Adrenal gland (tissue), 5 donors: ENCODE measurements at regions not wholly inside any gene's neighbourhood (a gene's known extent, or its start where the extent isn't known, plus 50 kb on each side); places are given as distances from the start of the nearest gene placed in this dataset.

ENCODE experiments used
- POLR2A ChIP-seq, 2 donors: fragments of 450-650 bp; IDR thresholded peaks; one replicate each; pipeline ENCODE4 v1.6.1; 2017; ENCODE audit warnings: antibody characterized with exemption in 2 of 2, mild to moderate bottlenecking in 2 of 2, moderate library complexity in 1 of 2
- TF ChIP-seq, protein P1 (sequence below), 6 experiments: fragments of 450-650 bp in 4 of 6; fragments of 200-600 bp in 2 of 6; sonication (generic) in 1 of 6; IDR thresholded peaks; 1 replicate in 5 of 6; 2 replicates in 1 of 6; pipeline versions ENCODE4 v1.5.1 to v1.8.0; 2016 to 2021; ENCODE audit warnings: antibody characterized with exemption in 6 of 6, mild to moderate bottlenecking in 2 of 6, moderate library complexity in 1 of 6
- donor health status: DM: no; HTN: no; CAD: no.

DNA sequence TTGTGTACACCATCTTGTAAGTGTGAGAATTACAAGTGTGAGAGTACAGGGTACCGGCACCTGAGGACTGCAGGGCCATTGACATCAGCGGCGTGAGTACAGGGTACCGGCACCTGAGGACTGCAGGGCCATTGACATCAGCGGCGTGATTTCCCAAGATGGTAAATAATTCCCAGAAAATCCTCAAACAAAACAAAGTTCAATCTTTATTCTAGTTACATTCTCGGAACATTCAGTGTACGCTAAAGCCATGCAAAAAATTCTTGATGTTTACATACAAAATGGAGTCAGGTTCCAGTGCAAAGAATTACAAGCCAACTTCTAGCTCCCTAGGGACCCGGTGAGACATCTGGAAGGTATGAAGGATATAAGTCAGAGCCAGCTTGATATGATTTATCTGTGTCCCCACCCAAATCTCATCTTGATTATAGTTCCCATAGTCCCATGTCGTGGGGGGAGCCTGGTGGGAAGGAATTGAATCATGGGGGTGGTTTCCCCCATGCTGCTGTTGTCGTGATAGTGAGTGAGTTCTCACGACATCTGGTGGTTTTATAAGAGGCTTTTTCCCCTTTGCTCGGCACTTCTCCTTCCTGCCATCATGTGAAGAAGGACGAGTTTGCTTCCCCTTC lies 172.7 kb downstream of the TTLL2 start:
- TF ChIP-seq, protein P1, sequence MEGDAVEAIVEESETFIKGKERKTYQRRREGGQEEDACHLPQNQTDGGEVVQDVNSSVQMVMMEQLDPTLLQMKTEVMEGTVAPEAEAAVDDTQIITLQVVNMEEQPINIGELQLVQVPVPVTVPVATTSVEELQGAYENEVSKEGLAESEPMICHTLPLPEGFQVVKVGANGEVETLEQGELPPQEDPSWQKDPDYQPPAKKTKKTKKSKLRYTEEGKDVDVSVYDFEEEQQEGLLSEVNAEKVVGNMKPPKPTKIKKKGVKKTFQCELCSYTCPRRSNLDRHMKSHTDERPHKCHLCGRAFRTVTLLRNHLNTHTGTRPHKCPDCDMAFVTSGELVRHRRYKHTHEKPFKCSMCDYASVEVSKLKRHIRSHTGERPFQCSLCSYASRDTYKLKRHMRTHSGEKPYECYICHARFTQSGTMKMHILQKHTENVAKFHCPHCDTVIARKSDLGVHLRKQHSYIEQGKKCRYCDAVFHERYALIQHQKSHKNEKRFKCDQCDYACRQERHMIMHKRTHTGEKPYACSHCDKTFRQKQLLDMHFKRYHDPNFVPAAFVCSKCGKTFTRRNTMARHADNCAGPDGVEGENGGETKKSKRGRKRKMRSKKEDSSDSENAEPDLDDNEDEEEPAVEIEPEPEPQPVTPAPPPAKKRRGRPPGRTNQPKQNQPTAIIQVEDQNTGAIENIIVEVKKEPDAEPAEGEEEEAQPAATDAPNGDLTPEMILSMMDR (IDR thresholded peaks at IDR 0.05) = no peak
- no peak for TF ChIP-seq POLR2A (IDR thresholded peaks at IDR 0.05)
